Erythroblast (primary cell): ENCODE measurements at regions not wholly inside any gene's neighbourhood (a gene's known extent, or its start where the extent isn't known, plus 50 kb on each side); places are given as distances from the start of the nearest gene placed in this dataset.

Experiments
- GATA1 ChIP-seq: IDR thresholded peaks from 2 replicates; pipeline ENCODE4 v1.6.1; 2011; ENCODE audit warnings: low read depth, mild to moderate bottlenecking, control low read depth, low read length, moderate library complexity
- POLR2A ChIP-seq: IDR thresholded peaks from 2 replicates; pipeline ENCODE4 v1.6.1; 2011; ENCODE audit warnings: mild to moderate bottlenecking, low read length

GRCh38 chr17:31595666-31596381, 204.3 kb downstream of the RAB11FIP4 start:
- no peak for TF ChIP-seq POLR2A
- TF ChIP-seq GATA1: no peak
